ENCODE measurements at regions not wholly inside any gene's neighbourhood (a gene's known extent, or its start where the extent isn't known, plus 50 kb on each side); places are given as distances from the start of the nearest gene placed in this dataset.

DNA sequence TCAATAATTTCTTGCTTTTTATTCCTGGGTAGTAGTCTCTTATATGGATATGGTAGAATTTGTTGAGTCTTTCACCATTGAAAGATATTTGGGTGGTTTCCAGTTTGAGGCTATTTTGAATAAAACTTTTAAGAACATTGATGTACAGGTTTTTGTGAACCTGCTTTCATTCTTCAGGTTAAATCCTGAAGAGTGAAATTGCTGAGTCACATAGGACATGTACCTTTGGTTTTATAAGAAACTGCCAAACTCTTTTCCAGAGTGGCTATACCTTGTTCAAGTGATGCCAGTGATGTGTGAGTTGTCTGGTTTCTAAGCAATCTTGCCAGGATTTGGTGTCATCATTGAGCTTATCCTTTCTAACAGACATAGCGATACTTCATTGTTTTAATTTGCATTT, 184.6 kb upstream of the PZP start:
- TF ChIP-seq, protein P1, sequence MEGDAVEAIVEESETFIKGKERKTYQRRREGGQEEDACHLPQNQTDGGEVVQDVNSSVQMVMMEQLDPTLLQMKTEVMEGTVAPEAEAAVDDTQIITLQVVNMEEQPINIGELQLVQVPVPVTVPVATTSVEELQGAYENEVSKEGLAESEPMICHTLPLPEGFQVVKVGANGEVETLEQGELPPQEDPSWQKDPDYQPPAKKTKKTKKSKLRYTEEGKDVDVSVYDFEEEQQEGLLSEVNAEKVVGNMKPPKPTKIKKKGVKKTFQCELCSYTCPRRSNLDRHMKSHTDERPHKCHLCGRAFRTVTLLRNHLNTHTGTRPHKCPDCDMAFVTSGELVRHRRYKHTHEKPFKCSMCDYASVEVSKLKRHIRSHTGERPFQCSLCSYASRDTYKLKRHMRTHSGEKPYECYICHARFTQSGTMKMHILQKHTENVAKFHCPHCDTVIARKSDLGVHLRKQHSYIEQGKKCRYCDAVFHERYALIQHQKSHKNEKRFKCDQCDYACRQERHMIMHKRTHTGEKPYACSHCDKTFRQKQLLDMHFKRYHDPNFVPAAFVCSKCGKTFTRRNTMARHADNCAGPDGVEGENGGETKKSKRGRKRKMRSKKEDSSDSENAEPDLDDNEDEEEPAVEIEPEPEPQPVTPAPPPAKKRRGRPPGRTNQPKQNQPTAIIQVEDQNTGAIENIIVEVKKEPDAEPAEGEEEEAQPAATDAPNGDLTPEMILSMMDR (IDR thresholded peaks at IDR 0.05): no peak
- DNase-seq (no peak), ATAC-seq (no peak)
- intact Hi-C loops (cut with DNase I): no loop called here
- no peaks in the 10 kb centered on the region for H3K4me1 ChIP-seq
- no peaks in the 10 kb centered on the region for H3K36me3 ChIP-seq
- H3K27ac ChIP-seq: no peak overlapping the region
- H3K9me3 ChIP-seq: no peaks in the 10 kb centered on the region
- no peak overlapping the region for H3K4me3 ChIP-seq
- no peaks in the 10 kb centered on the region for H3K27me3 ChIP-seq
- no CpG with 5 or more reads among the region's 1 CpG for WGBS (ENCODE audit: insufficient coverage, low coverage, low lambda C conversion rate, missing lambda C conversion rate)

- no peak overlapping the region for H3K4me3 ChIP-seq
- DNase-seq (no peak), ATAC-seq (peak in 1 of 4 donors; percentile 42)
- intact Hi-C loops (cut with DNase I): no loop called here
- no peaks in the 10 kb centered on the region for H3K27me3 ChIP-seq
- H3K36me3 ChIP-seq: no peaks in the 10 kb centered on the region
- TF ChIP-seq, protein P1 (IDR thresholded peaks at IDR 0.05): no peak
- TF ChIP-seq POLR2A (IDR thresholded peaks at IDR 0.05): no peak
- H3K27ac ChIP-seq: no peak overlapping the region
- 62% methylated on average over 2 of the region's 2 CpGs for WGBS (ENCODE audit: insufficient coverage, low coverage, low lambda C conversion rate, missing lambda C conversion rate)
- H3K9me3 ChIP-seq: no peaks in the 10 kb centered on the region
- H3K4me1 ChIP-seq: no peaks in the 10 kb centered on the region
These were observed 183.6 kb upstream of the PZP start for GRCh38 chr12:9391815-9392214.

GRCh38 chr12:9390761-9391160, 182.6 kb upstream of the PZP start:
- Histone ChIP-seq H3K4me1 (no peaks in the 10 kb centered on the region), H3K4me3 (no peak overlapping the region), H3K27ac (no peak overlapping the region), H3K36me3 (no peaks in the 10 kb centered on the region), H3K9me3 (no peaks in the 10 kb centered on the region), H3K27me3 (no peaks in the 10 kb centered on the region)
- intact Hi-C loops (cut with DNase I): no loop called here
- DNase-seq: no peak
- 63% methylated on average over 3 of the region's 3 CpGs for WGBS (ENCODE audit: insufficient coverage, low coverage, low lambda C conversion rate, missing lambda C conversion rate)
- no peak for ATAC-seq
- no peak for TF ChIP-seq POLR2A (IDR thresholded peaks at IDR 0.05)
- TF ChIP-seq, protein P1 (IDR thresholded peaks at IDR 0.05): no peak

DNA sequence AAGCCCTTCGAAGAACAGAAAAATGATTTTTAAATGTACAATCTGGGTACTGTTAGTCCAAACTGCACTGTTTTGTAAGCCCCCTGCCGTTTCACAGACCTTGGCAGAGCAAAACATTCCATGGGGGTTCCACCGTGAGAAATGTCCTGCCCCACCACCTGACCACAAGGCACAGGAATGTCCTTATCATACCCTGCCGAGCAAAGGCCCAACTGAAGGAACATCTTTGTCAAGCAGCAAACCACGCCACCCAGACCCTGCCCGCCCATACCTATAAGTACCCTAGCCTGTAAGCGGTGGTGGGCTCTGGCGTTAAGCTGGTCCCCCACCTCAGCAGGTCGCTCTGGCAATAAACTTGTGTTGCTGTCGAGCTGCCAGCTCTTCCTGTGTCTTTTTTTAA, 181.6 kb upstream of the PZP start:
- no peaks in the 10 kb centered on the region for H3K36me3 ChIP-seq
- ATAC-seq (no peak), DNase-seq (no peak)
- intact Hi-C loops (cut with DNase I): no loop called here
- no peak overlapping the region for H3K4me3 ChIP-seq
- WGBS (ENCODE audit: insufficient coverage, low coverage, low lambda C conversion rate, missing lambda C conversion rate): 55% methylated on average over 6 of the region's 10 CpGs
- H3K9me3 ChIP-seq: no peaks in the 10 kb centered on the region
- H3K27ac ChIP-seq: no peak overlapping the region
- H3K27me3 ChIP-seq: no peaks in the 10 kb centered on the region
- no peaks in the 10 kb centered on the region for H3K4me1 ChIP-seq
- TF ChIP-seq, protein P1 (IDR thresholded peaks at IDR 0.05): no peak
- TF ChIP-seq POLR2A (IDR thresholded peaks at IDR 0.05): no peak

- ATAC-seq: no peak
- no peaks in the 10 kb centered on the region for H3K36me3 ChIP-seq
These were observed 180.2 kb upstream of the PZP start for GRCh38 chr12:9388379-9388778.

More at GRCh38 chr12:9388379-9388778, 180.2 kb upstream of the PZP start:
- no peak for DNase-seq
- intact Hi-C loops (cut with DNase I): no loop called here
- Histone ChIP-seq H3K27ac (no peak overlapping the region), H3K4me1 (no peaks in the 10 kb centered on the region), H3K27me3 (no peaks in the 10 kb centered on the region), H3K9me3 (no peaks in the 10 kb centered on the region), H3K4me3 (no peak overlapping the region)
- WGBS (ENCODE audit: insufficient coverage, low coverage, low lambda C conversion rate, missing lambda C conversion rate): 86% methylated on average over 2 of the region's 8 CpGs
- TF ChIP-seq POLR2A (IDR thresholded peaks at IDR 0.05): no peak
- TF ChIP-seq, protein P1 (IDR thresholded peaks at IDR 0.05): no peak
